ENCODE measurements at regions not wholly inside any gene's neighbourhood (a gene's known extent, or its start where the extent isn't known, plus 50 kb on each side); places are given as distances from the start of the nearest gene placed in this dataset.

GRCh38 chr11:104442321-104442720 is 278.4 kb upstream of the PDGFD start:
- Histone ChIP-seq H3K9me3 (ENCODE audit: control insufficient read depth, insufficient read depth, low read length) (no peaks in the 10 kb centered on the region), H3K27me3 (ENCODE audit: control insufficient read depth, insufficient read depth, low read length) (no peaks in the 10 kb centered on the region), H3K27ac (ENCODE audit: low read depth, low read length) (no peak overlapping the region), H3K4me3 (ENCODE audit: low read depth, low read length) (no peak overlapping the region), H3K36me3 (ENCODE audit: control insufficient read depth, insufficient read depth, low read length) (no peaks in the 10 kb centered on the region), H3K9ac (ENCODE audit: low read depth, low read length) (no peak overlapping the region), H3K4me1 (ENCODE audit: control insufficient read depth, insufficient read depth, low read length) (peaks cover 12% of the 10 kb centered on the region; the same call in 1 of the 2 replicates)

- Histone ChIP-seq H3K27ac (ENCODE audit: low read depth, low read length) (no peak overlapping the region), H3K36me3 (ENCODE audit: control insufficient read depth, insufficient read depth, low read length) (no peaks in the 10 kb centered on the region), H3K9me3 (ENCODE audit: control insufficient read depth, insufficient read depth, low read length) (no peaks in the 10 kb centered on the region), H3K4me3 (ENCODE audit: low read depth, low read length) (no peak overlapping the region), H3K27me3 (ENCODE audit: control insufficient read depth, insufficient read depth, low read length) (no peaks in the 10 kb centered on the region), H3K4me1 (ENCODE audit: control insufficient read depth, insufficient read depth, low read length) (peaks cover 7% of the 10 kb centered on the region; the same call in 1 of the 2 replicates), H3K9ac (ENCODE audit: low read depth, low read length) (no peak overlapping the region)
Observed at GRCh38 chr11:104435494-104435893, 271.5 kb upstream of the PDGFD start.

GRCh38 chr11:104433751-104434150 is 269.8 kb upstream of the PDGFD start:
- peaks cover 7% of the 10 kb centered on the region; the same call in 1 of the 2 replicates for H3K4me1 ChIP-seq (ENCODE audit: control insufficient read depth, insufficient read depth, low read length)
- no peak overlapping the region for H3K9ac ChIP-seq (ENCODE audit: low read depth, low read length)
- H3K4me3 ChIP-seq (ENCODE audit: low read depth, low read length): no peak overlapping the region
- no peak overlapping the region for H3K27ac ChIP-seq (ENCODE audit: low read depth, low read length)
- no peaks in the 10 kb centered on the region for H3K9me3 ChIP-seq (ENCODE audit: control insufficient read depth, insufficient read depth, low read length)
- H3K36me3 ChIP-seq (ENCODE audit: control insufficient read depth, insufficient read depth, low read length): no peaks in the 10 kb centered on the region
- no peaks in the 10 kb centered on the region for H3K27me3 ChIP-seq (ENCODE audit: control insufficient read depth, insufficient read depth, low read length)

- peaks cover 7% of the 10 kb centered on the region; the same call in 1 of the 2 replicates for H3K4me1 ChIP-seq (ENCODE audit: control insufficient read depth, insufficient read depth, low read length)
- no peak overlapping the region for H3K4me3 ChIP-seq (ENCODE audit: low read depth, low read length)
- H3K9ac ChIP-seq (ENCODE audit: low read depth, low read length): no peak overlapping the region
- H3K27ac ChIP-seq (ENCODE audit: low read depth, low read length): no peak overlapping the region
- no peaks in the 10 kb centered on the region for H3K27me3 ChIP-seq (ENCODE audit: control insufficient read depth, insufficient read depth, low read length)
- no peaks in the 10 kb centered on the region for H3K9me3 ChIP-seq (ENCODE audit: control insufficient read depth, insufficient read depth, low read length)
- H3K36me3 ChIP-seq (ENCODE audit: control insufficient read depth, insufficient read depth, low read length): no peaks in the 10 kb centered on the region
Observed at GRCh38 chr11:104432981-104433380, 269.0 kb upstream of the PDGFD start.

GRCh38 chr11:104432526-104432925 is 268.6 kb upstream of the PDGFD start:
- peaks cover 7% of the 10 kb centered on the region; the same call in 1 of the 2 replicates for H3K4me1 ChIP-seq (ENCODE audit: control insufficient read depth, insufficient read depth, low read length)
- no peak overlapping the region for H3K27ac ChIP-seq (ENCODE audit: low read depth, low read length)
- H3K4me3 ChIP-seq (ENCODE audit: low read depth, low read length): no peak overlapping the region
- no peak overlapping the region for H3K9ac ChIP-seq (ENCODE audit: low read depth, low read length)
- H3K27me3 ChIP-seq (ENCODE audit: control insufficient read depth, insufficient read depth, low read length): no peaks in the 10 kb centered on the region
- H3K9me3 ChIP-seq (ENCODE audit: control insufficient read depth, insufficient read depth, low read length): no peaks in the 10 kb centered on the region
- H3K36me3 ChIP-seq (ENCODE audit: control insufficient read depth, insufficient read depth, low read length): no peaks in the 10 kb centered on the region

GRCh38 chr11:104422324-104422944 is 258.5 kb upstream of the PDGFD start:
- Histone ChIP-seq H3K9me3 (ENCODE audit: control insufficient read depth, insufficient read depth, low read length) (no peaks in the 10 kb centered on the region), H3K36me3 (ENCODE audit: control insufficient read depth, insufficient read depth, low read length) (no peaks in the 10 kb centered on the region), H3K4me1 (ENCODE audit: control insufficient read depth, insufficient read depth, low read length) (no peaks in the 10 kb centered on the region), H3K27me3 (ENCODE audit: control insufficient read depth, insufficient read depth, low read length) (no peaks in the 10 kb centered on the region), H3K9ac (ENCODE audit: low read depth, low read length) (no peak overlapping the region), H3K4me3 (ENCODE audit: low read depth, low read length) (no peak overlapping the region), H3K27ac (ENCODE audit: low read depth, low read length) (no peak overlapping the region)

GRCh38 chr11:104410336-104410735 is 246.4 kb upstream of the PDGFD start:
- Histone ChIP-seq H3K4me1 (ENCODE audit: control insufficient read depth, insufficient read depth, low read length) (peaks cover under 1% of the 10 kb centered on the region; the same call in 1 of the 2 replicates), H3K27me3 (ENCODE audit: control insufficient read depth, insufficient read depth, low read length) (no peaks in the 10 kb centered on the region), H3K9me3 (ENCODE audit: control insufficient read depth, insufficient read depth, low read length) (no peaks in the 10 kb centered on the region), H3K4me3 (ENCODE audit: low read depth, low read length) (no peak overlapping the region), H3K27ac (ENCODE audit: low read depth, low read length) (no peak overlapping the region), H3K36me3 (ENCODE audit: control insufficient read depth, insufficient read depth, low read length) (no peaks in the 10 kb centered on the region), H3K9ac (ENCODE audit: low read depth, low read length) (no peak overlapping the region)

- no peaks in the 10 kb centered on the region for H3K36me3 ChIP-seq (ENCODE audit: control insufficient read depth, insufficient read depth, low read length)
- H3K27me3 ChIP-seq (ENCODE audit: control insufficient read depth, insufficient read depth, low read length): no peaks in the 10 kb centered on the region
- no peaks in the 10 kb centered on the region for H3K9me3 ChIP-seq (ENCODE audit: control insufficient read depth, insufficient read depth, low read length)
- H3K4me1 ChIP-seq (ENCODE audit: control insufficient read depth, insufficient read depth, low read length): peaks cover 18% of the 10 kb centered on the region
- no peak overlapping the region for H3K9ac ChIP-seq (ENCODE audit: low read depth, low read length)
- H3K27ac ChIP-seq (ENCODE audit: low read depth, low read length): no peak overlapping the region
- no peak overlapping the region for H3K4me3 ChIP-seq (ENCODE audit: low read depth, low read length)
Observed at GRCh38 chr11:104408630-104409029, 244.7 kb upstream of the PDGFD start.

- Histone ChIP-seq H3K9ac (ENCODE audit: low read depth, low read length) (no peak overlapping the region), H3K9me3 (ENCODE audit: control insufficient read depth, insufficient read depth, low read length) (no peaks in the 10 kb centered on the region), H3K27ac (ENCODE audit: low read depth, low read length) (no peak overlapping the region), H3K4me3 (ENCODE audit: low read depth, low read length) (no peak overlapping the region; the same call in 1 of the 2 replicates), H3K36me3 (ENCODE audit: control insufficient read depth, insufficient read depth, low read length) (no peaks in the 10 kb centered on the region), H3K4me1 (ENCODE audit: control insufficient read depth, insufficient read depth, low read length) (peaks cover 29% of the 10 kb centered on the region), H3K27me3 (ENCODE audit: control insufficient read depth, insufficient read depth, low read length) (no peaks in the 10 kb centered on the region)
Observed at GRCh38 chr11:104405277-104405676, 241.3 kb upstream of the PDGFD start.

GRCh38 chr11:104404231-104405175 is 240.6 kb upstream of the PDGFD start:
- Histone ChIP-seq H3K27ac (ENCODE audit: low read depth, low read length) (peak overlapping the region; percentile 91), H3K4me1 (ENCODE audit: control insufficient read depth, insufficient read depth, low read length) (peaks cover 29% of the 10 kb centered on the region), H3K9ac (ENCODE audit: low read depth, low read length) (no peak overlapping the region), H3K36me3 (ENCODE audit: control insufficient read depth, insufficient read depth, low read length) (no peaks in the 10 kb centered on the region), H3K9me3 (ENCODE audit: control insufficient read depth, insufficient read depth, low read length) (no peaks in the 10 kb centered on the region), H3K27me3 (ENCODE audit: control insufficient read depth, insufficient read depth, low read length) (no peaks in the 10 kb centered on the region), H3K4me3 (ENCODE audit: low read depth, low read length) (peak overlapping the region; percentile 35; the same call in 1 of the 2 replicates)
